ENCODE measurements at regions not wholly inside any gene's neighbourhood (a gene's known extent, or its start where the extent isn't known, plus 50 kb on each side); places are given as distances from the start of the nearest gene placed in this dataset.
"Not testable (repeated sequence)": the region's sequence is repeated elsewhere in the genome, so short reads cannot be mapped to it uniquely, and the experiment has no call there.

- in situ Hi-C loops (cut with HindIII; ENCODE audit: low pct_unique_long_range_greater_than_20kb, low sequenced_read_pairs) = no loop called here
- no peak for DNase-seq (ENCODE audit: low read depth, low spot score)
These were observed 1671.0 kb upstream of the B3GALT2 start for GRCh38 chr1:194857413-194857812.

GRCh38 chr1:194848846-194849245 lies 1662.4 kb upstream of the B3GALT2 start:
- no peak for DNase-seq (ENCODE audit: low read depth, low spot score)
- in situ Hi-C loops (cut with HindIII; ENCODE audit: low pct_unique_long_range_greater_than_20kb, low sequenced_read_pairs) = no loop called here

- in situ Hi-C loops (cut with HindIII; ENCODE audit: low pct_unique_long_range_greater_than_20kb, low sequenced_read_pairs) = no loop called here
- no peak for DNase-seq (ENCODE audit: low read depth, low spot score)
These were observed 1660.1 kb upstream of the B3GALT2 start for GRCh38 chr1:194846488-194846887.

- in situ Hi-C loops (cut with HindIII; ENCODE audit: low pct_unique_long_range_greater_than_20kb, low sequenced_read_pairs) = no loop called here
- no peak for DNase-seq (ENCODE audit: low read depth, low spot score)
These were observed 1656.7 kb upstream of the B3GALT2 start for GRCh38 chr1:194843077-194843476.

GRCh38 chr1:194833111-194833510 lies 1646.7 kb upstream of the B3GALT2 start:
- in situ Hi-C loops (cut with HindIII; ENCODE audit: low pct_unique_long_range_greater_than_20kb, low sequenced_read_pairs) = no loop called here
- no peak for DNase-seq (ENCODE audit: low read depth, low spot score)

- in situ Hi-C loops (cut with HindIII; ENCODE audit: low pct_unique_long_range_greater_than_20kb, low sequenced_read_pairs); DNase-seq (ENCODE audit: low read depth, low spot score): not testable (repeated sequence)
These were observed 1645.2 kb upstream of the B3GALT2 start for GRCh38 chr1:194831595-194831994.

- in situ Hi-C loops (cut with HindIII; ENCODE audit: low pct_unique_long_range_greater_than_20kb, low sequenced_read_pairs) = no loop called here
- no peak for DNase-seq (ENCODE audit: low read depth, low spot score)
These were observed 1644.0 kb upstream of the B3GALT2 start for GRCh38 chr1:194830387-194830786.

GRCh38 chr1:194829492-194829891 lies 1643.1 kb upstream of the B3GALT2 start:
- DNase-seq (ENCODE audit: low read depth, low spot score) = no peak
- in situ Hi-C loops (cut with HindIII; ENCODE audit: low pct_unique_long_range_greater_than_20kb, low sequenced_read_pairs) = no loop called here

GRCh38 chr1:194825382-194825781 lies 1639.0 kb upstream of the B3GALT2 start:
- no peak for DNase-seq (ENCODE audit: low read depth, low spot score)
- in situ Hi-C loops (cut with HindIII; ENCODE audit: low pct_unique_long_range_greater_than_20kb, low sequenced_read_pairs) = no loop called here

- no peak for DNase-seq (ENCODE audit: low read depth, low spot score)
- in situ Hi-C loops (cut with HindIII; ENCODE audit: low pct_unique_long_range_greater_than_20kb, low sequenced_read_pairs) = no loop called here
These were observed 1634.7 kb upstream of the B3GALT2 start for GRCh38 chr1:194821091-194821490.

- in situ Hi-C loops (cut with HindIII; ENCODE audit: low pct_unique_long_range_greater_than_20kb, low sequenced_read_pairs) = no loop called here
- no peak for DNase-seq (ENCODE audit: low read depth, low spot score)
These were observed 1632.3 kb upstream of the B3GALT2 start for GRCh38 chr1:194818674-194819073.

- no peak for DNase-seq (ENCODE audit: low read depth, low spot score)
- in situ Hi-C loops (cut with HindIII; ENCODE audit: low pct_unique_long_range_greater_than_20kb, low sequenced_read_pairs) = no loop called here
These were observed 1630.4 kb upstream of the B3GALT2 start for GRCh38 chr1:194816859-194817258.

GRCh38 chr1:194813096-194813495 lies 1626.7 kb upstream of the B3GALT2 start:
- no peak for DNase-seq (ENCODE audit: low read depth, low spot score)
- in situ Hi-C loops (cut with HindIII; ENCODE audit: low pct_unique_long_range_greater_than_20kb, low sequenced_read_pairs) = no loop called here

GRCh38 chr1:194809665-194810064 lies 1623.3 kb upstream of the B3GALT2 start:
- DNase-seq (ENCODE audit: low read depth, low spot score) = no peak
- in situ Hi-C loops (cut with HindIII; ENCODE audit: low pct_unique_long_range_greater_than_20kb, low sequenced_read_pairs) = no loop called here

- no peak for DNase-seq (ENCODE audit: low read depth, low spot score)
- in situ Hi-C loops (cut with HindIII; ENCODE audit: low pct_unique_long_range_greater_than_20kb, low sequenced_read_pairs) = no loop called here
These were observed 1622.8 kb upstream of the B3GALT2 start for GRCh38 chr1:194809215-194809614.

- in situ Hi-C loops (cut with HindIII; ENCODE audit: low pct_unique_long_range_greater_than_20kb, low sequenced_read_pairs) = no loop called here
- no peak for DNase-seq (ENCODE audit: low read depth, low spot score)
These were observed 1621.3 kb upstream of the B3GALT2 start for GRCh38 chr1:194807530-194808220.

GRCh38 chr1:194802572-194802971 lies 1616.2 kb upstream of the B3GALT2 start:
- in situ Hi-C loops (cut with HindIII; ENCODE audit: low pct_unique_long_range_greater_than_20kb, low sequenced_read_pairs) = no loop called here
- no peak for DNase-seq (ENCODE audit: low read depth, low spot score)

- no peak for DNase-seq (ENCODE audit: low read depth, low spot score)
- in situ Hi-C loops (cut with HindIII; ENCODE audit: low pct_unique_long_range_greater_than_20kb, low sequenced_read_pairs) = no loop called here
These were observed 1609.6 kb upstream of the B3GALT2 start for GRCh38 chr1:194795917-194796593.

GRCh38 chr1:194787001-194787400 lies 1600.6 kb upstream of the B3GALT2 start:
- in situ Hi-C loops (cut with HindIII; ENCODE audit: low pct_unique_long_range_greater_than_20kb, low sequenced_read_pairs) = no loop called here
- no peak for DNase-seq (ENCODE audit: low read depth, low spot score)

All from SK-MEL-5 (cell line).